22Rv1 (cell line): ENCODE measurements at regions not wholly inside any gene's neighbourhood (a gene's known extent, or its start where the extent isn't known, plus 50 kb on each side); places are given as distances from the start of the nearest gene placed in this dataset.

Experiments
- CTCF ChIP-seq: fragments of 450-650 bp; IDR thresholded peaks from 2 replicates; pipeline ENCODE4 v1.5.1; 2017; ENCODE audit warnings: mild to moderate bottlenecking
- ZFX ChIP-seq: fragments of 450-650 bp; IDR thresholded peaks from 2 replicates; pipeline ENCODE4 v1.6.1; 2017; ENCODE audit warnings: antibody characterized with exemption, borderline replicate concordance

- TF ChIP-seq CTCF (no peak), ZFX (no peak)
Measured at GRCh38 chr17:72470734-72471133, 349.9 kb downstream of the SOX9 start.
